HepG2 (cell line): ENCODE measurements at regions not wholly inside any gene's neighbourhood (a gene's known extent, or its start where the extent isn't known, plus 50 kb on each side); places are given as distances from the start of the nearest gene placed in this dataset.

Experiments used
- ADNP ChIP-seq: sonication (generic); formaldehyde crosslinking; IDR thresholded peaks from 2 replicates; pipeline ENCODE4 v1.4.0; 2020; ENCODE audit warnings: missing genetic modification reagents
- ESRRA ChIP-seq: sonication (generic); formaldehyde crosslinking; IDR thresholded peaks from 2 replicates; pipeline ENCODE4 v1.5.1; 2020; ENCODE audit warnings: mild to moderate bottlenecking, low read depth, missing genetic modification reagents
- HMG20B ChIP-seq: conservative IDR thresholded peaks from 2 replicates; pipeline ENCODE4 v1.6.1; 2016; ENCODE audit warnings: missing genetic modification reagents, missing compliant biosample characterization
- MYC ChIP-seq: sonication (generic); formaldehyde crosslinking; IDR thresholded peaks from 2 replicates; pipeline ENCODE4 v1.9.0; 2021; ENCODE audit warnings: missing genetic modification reagents, borderline replicate concordance
- NBN ChIP-seq: fragments of 450-650 bp; conservative IDR thresholded peaks from 2 replicates; pipeline ENCODE4 v1.6.1; 2017
- NCOA1 ChIP-seq: sonication (generic); formaldehyde crosslinking; IDR thresholded peaks from 2 replicates; pipeline ENCODE4 v1.9.0; 2021; ENCODE audit warnings: missing genetic modification reagents
- NFKBIZ ChIP-seq: IDR thresholded peaks from 2 replicates; pipeline ENCODE4 v1.6.1; 2018; ENCODE audit warnings: missing genetic modification reagents, missing compliant biosample characterization
- NR2F2 ChIP-seq: IDR thresholded peaks from 2 replicates; pipeline ENCODE4 v1.6.1; 2012; ENCODE audit warnings: low read depth, inconsistent platforms, borderline replicate concordance
- RFXANK ChIP-seq: IDR thresholded peaks from 2 replicates; pipeline ENCODE4 v1.6.1; 2016
- TARDBP ChIP-seq: sonication (generic); formaldehyde crosslinking; IDR thresholded peaks from 2 replicates; pipeline ENCODE4 v1.8.0; 2022; ENCODE audit warnings: mild to moderate bottlenecking, missing genetic modification reagents
- THAP11 ChIP-seq: IDR thresholded peaks from 2 replicates; pipeline ENCODE4 v1.6.1; 2016; ENCODE audit warnings: missing biosample characterization, missing genetic modification reagents
- TOPORS ChIP-seq: sonication (generic); formaldehyde crosslinking; IDR thresholded peaks from 2 replicates; pipeline ENCODE4 v1.8.0; 2023; ENCODE audit warnings: mild to moderate bottlenecking, missing genetic modification reagents
- ZFYVE20 ChIP-seq: sonication (generic); formaldehyde crosslinking; IDR thresholded peaks from 2 replicates; pipeline ENCODE4 v1.8.0; 2023; ENCODE audit warnings: low read depth, mild to moderate bottlenecking, moderate library complexity, missing genetic modification reagents, borderline replicate concordance
- ZNF180 ChIP-seq: sonication (generic); formaldehyde crosslinking; IDR thresholded peaks from 2 replicates; pipeline ENCODE4 v1.4.0; 2020; ENCODE audit warnings: low read depth, missing genetic modification reagents, borderline replicate concordance
- ZNF264 ChIP-seq: sonication (generic); formaldehyde crosslinking; IDR thresholded peaks from 2 replicates; pipeline ENCODE4 v1.4.0; 2020; ENCODE audit warnings: missing genetic modification reagents
- ZNF660 ChIP-seq: sonication (generic); formaldehyde crosslinking; IDR thresholded peaks from 2 replicates; pipeline ENCODE4 v1.5.1; 2020; ENCODE audit warnings: mild to moderate bottlenecking, low read depth, missing genetic modification reagents, borderline replicate concordance
- ZSCAN20 ChIP-seq: sonication (generic); formaldehyde crosslinking; IDR thresholded peaks from 2 replicates; pipeline ENCODE4 v1.4.0; 2020; ENCODE audit warnings: missing genetic modification reagents, mild to moderate bottlenecking, borderline replicate concordance
- TF ChIP-seq, protein P1 (sequence below): sonication (generic); formaldehyde crosslinking; IDR thresholded peaks from 2 replicates; pipeline ENCODE4 v1.5.0; 2020; ENCODE audit warnings: mild to moderate bottlenecking, missing genetic modification reagents, borderline replicate concordance
- TF ChIP-seq, protein P2 (sequence below): sonication (generic); formaldehyde crosslinking; IDR thresholded peaks from 2 replicates; pipeline ENCODE4 v1.5.0; 2020; ENCODE audit warnings: missing genetic modification reagents
- TF ChIP-seq, protein P3 (sequence below): IDR thresholded peaks from 2 replicates; pipeline ENCODE4 v1.6.1; 2018; ENCODE audit warnings: missing genetic modification reagents
- TF ChIP-seq, protein P4 (sequence below): IDR thresholded peaks from 2 replicates; pipeline ENCODE4 v1.6.1; 2016
- TF ChIP-seq, protein P5 (sequence below): IDR thresholded peaks from 2 replicates; pipeline ENCODE4 v1.6.1; 2016; ENCODE audit warnings: missing compliant biosample characterization, missing genetic modification reagents, borderline replicate concordance

DNA sequence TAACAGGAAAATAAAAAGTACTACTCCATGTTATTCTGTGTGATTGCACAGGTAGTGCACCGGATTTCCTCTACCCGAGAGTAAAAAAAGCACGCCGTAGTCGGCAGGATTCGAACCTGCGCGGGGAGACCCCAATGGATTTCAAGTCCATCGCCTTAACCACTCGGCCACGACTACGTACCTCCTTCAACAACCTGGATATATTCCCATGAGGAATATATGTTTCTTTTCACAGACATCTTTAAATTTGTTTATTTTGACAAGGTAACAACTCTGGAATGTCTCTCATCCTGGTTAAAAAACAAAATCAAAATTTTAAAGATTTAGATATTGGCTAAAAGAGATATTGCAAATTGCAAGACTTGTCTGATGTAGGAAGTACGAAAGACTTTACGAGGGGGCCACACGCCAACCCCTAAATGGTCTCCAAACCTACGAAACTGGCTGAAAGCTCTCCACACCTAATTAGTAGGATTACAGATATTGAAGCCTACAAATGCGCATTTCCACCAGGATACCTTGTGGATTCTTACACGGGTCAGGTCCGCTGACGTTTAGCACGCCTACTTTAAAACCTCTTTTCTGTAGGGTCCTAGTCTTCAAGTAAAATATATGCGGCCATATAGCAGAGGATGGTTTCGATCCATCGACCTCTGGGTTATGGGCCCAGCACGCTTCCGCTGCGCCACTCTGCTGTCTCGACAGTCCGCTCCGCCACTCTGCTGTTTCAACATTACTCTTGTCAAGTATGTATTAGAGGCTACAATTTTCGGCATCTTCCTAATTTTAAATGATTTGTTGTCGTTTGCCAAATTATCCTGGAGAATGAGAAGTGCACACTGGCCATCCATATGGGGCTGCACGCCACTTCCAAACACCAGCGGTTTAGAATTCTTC lies 52.2 kb upstream of the BTN3A2 start (continued):
- no peak for TF ChIP-seq NBN
- peak; percentile 85; the same call in 1 of the 2 replicates for TF ChIP-seq ZNF264
- TF ChIP-seq, protein P1, sequence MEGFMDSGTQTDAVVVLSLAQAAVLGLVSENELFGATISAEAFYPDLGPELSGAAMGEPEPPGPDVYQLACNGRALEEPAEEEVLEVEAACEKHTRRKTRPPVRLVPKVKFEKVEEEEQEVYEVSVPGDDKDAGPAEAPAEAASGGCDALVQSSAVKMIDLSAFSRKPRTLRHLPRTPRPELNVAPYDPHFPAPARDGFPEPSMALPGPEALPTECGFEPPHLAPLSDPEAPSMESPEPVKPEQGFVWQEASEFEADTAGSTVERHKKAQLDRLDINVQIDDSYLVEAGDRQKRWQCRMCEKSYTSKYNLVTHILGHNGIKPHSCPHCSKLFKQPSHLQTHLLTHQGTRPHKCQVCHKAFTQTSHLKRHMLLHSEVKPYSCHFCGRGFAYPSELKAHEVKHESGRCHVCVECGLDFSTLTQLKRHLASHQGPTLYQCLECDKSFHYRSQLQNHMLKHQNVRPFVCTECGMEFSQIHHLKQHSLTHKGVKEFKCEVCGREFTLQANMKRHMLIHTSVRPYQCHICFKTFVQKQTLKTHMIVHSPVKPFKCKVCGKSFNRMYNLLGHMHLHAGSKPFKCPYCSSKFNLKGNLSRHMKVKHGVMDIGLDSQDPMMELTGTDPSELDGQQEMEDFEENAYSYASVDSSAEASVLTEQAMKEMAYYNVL: peak; percentile 67
- TF ChIP-seq NCOA1: peak; percentile 40; the same call in 1 of the 2 replicates
- TF ChIP-seq ZFYVE20: no peak
- TF ChIP-seq, protein P2, sequence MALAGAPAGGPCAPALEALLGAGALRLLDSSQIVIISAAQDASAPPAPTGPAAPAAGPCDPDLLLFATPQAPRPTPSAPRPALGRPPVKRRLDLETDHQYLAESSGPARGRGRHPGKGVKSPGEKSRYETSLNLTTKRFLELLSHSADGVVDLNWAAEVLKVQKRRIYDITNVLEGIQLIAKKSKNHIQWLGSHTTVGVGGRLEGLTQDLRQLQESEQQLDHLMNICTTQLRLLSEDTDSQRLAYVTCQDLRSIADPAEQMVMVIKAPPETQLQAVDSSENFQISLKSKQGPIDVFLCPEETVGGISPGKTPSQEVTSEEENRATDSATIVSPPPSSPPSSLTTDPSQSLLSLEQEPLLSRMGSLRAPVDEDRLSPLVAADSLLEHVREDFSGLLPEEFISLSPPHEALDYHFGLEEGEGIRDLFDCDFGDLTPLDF (CRISPR knock-in tag): no peak; the same call in 1 of the 2 replicates
- TF ChIP-seq RFXANK (CRISPR knock-in tag): peak; percentile 59; the same call in 1 of the 2 replicates
- TF ChIP-seq THAP11 (CRISPR knock-in tag): peak; percentile 83
- TF ChIP-seq ZNF180 (CRISPR knock-in tag): peak; percentile 95; the same call in 1 of the 2 replicates
- TF ChIP-seq, protein P3, sequence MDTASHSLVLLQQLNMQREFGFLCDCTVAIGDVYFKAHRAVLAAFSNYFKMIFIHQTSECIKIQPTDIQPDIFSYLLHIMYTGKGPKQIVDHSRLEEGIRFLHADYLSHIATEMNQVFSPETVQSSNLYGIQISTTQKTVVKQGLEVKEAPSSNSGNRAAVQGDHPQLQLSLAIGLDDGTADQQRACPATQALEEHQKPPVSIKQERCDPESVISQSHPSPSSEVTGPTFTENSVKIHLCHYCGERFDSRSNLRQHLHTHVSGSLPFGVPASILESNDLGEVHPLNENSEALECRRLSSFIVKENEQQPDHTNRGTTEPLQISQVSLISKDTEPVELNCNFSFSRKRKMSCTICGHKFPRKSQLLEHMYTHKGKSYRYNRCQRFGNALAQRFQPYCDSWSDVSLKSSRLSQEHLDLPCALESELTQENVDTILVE (CRISPR knock-in tag): no peak; the same call in none of the 2 replicates
- TF ChIP-seq, protein P4, sequence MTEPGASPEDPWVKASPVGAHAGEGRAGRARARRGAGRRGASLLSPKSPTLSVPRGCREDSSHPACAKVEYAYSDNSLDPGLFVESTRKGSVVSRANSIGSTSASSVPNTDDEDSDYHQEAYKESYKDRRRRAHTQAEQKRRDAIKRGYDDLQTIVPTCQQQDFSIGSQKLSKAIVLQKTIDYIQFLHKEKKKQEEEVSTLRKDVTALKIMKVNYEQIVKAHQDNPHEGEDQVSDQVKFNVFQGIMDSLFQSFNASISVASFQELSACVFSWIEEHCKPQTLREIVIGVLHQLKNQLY (CRISPR knock-in tag): peak; percentile 62
- TF ChIP-seq, protein P5, sequence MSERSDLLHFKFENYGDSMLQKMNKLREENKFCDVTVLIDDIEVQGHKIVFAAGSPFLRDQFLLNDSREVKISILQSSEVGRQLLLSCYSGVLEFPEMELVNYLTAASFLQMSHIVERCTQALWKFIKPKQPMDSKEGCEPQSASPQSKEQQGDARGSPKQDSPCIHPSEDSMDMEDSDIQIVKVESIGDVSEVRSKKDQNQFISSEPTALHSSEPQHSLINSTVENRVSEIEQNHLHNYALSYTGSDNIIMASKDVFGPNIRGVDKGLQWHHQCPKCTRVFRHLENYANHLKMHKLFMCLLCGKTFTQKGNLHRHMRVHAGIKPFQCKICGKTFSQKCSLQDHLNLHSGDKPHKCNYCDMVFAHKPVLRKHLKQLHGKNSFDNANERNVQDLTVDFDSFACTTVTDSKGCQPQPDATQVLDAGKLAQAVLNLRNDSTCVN (CRISPR knock-in tag): peak; percentile 89
- TF ChIP-seq ZNF660 (CRISPR knock-in tag): no peak
- TF ChIP-seq ESRRA (CRISPR knock-in tag): 0 out of 2 replicates have a peak, but pooled peaks have one; percentile 12
- peak; percentile 38; the same call in 1 of the 2 replicates for TF ChIP-seq NR2F2
- TF ChIP-seq ADNP (CRISPR knock-in tag): peak; percentile 50; the same call in 1 of the 2 replicates
- TF ChIP-seq HMG20B: peak; percentile 54; the same call in 1 of the 2 replicates
- TF ChIP-seq ZSCAN20 (CRISPR knock-in tag): peak; percentile 30; the same call in 1 of the 2 replicates
- peak; percentile 47; the same call in 1 of the 2 replicates for TF ChIP-seq MYC (CRISPR knock-in tag)
- TF ChIP-seq TARDBP (CRISPR knock-in tag): peak; percentile 66; the same call in 1 of the 2 replicates
- TF ChIP-seq NFKBIZ (CRISPR knock-in tag): peak; percentile 89; the same call in 1 of the 2 replicates
- TF ChIP-seq TOPORS (CRISPR knock-in tag): peak; percentile 89
